IMR-90 (cell line): ENCODE measurements at regions not wholly inside any gene's neighbourhood (a gene's known extent, or its start where the extent isn't known, plus 50 kb on each side); places are given as distances from the start of the nearest gene placed in this dataset.

Source experiments
- MAFK ChIP-seq: IDR thresholded peaks from 2 replicates; pipeline ENCODE4 v1.6.1; 2012; ENCODE audit warnings: low read depth, low read length, improper control_type of control experiment
- RCOR1 ChIP-seq: IDR thresholded peaks from 2 replicates; pipeline ENCODE4 v1.6.1; 2012; ENCODE audit warnings: mild to moderate bottlenecking, low read length, improper control_type of control experiment; ENCODE audit not compliant: insufficient replicate concordance
- TF ChIP-seq, protein P1 (sequence below): fragments of 150-350 bp; IDR thresholded peaks from 2 replicates; pipeline ENCODE4 v1.6.1; 2016; ENCODE audit warnings: low read depth, mild to moderate bottlenecking, low read length, moderate library complexity, borderline replicate concordance

DNA sequence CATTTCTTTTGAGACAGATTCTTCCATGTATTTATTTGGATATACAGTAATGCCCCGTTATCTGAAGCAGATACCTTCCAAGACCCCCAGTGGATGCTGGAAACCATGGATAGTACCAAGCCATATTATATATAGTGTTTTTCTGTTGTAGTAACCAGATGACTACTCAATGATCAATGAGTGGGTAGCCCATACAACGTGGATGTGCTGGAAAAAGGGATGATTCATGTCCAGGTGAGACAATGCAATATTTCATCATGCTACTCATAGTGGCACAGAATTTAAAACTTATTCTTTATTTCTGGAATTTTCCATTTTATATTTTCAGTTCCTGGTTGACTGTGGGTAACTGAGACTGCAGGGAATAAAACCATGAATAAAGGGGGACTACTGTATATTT, 427.5 kb downstream of the METTL15 start (continued):
- TF ChIP-seq, protein P1, sequence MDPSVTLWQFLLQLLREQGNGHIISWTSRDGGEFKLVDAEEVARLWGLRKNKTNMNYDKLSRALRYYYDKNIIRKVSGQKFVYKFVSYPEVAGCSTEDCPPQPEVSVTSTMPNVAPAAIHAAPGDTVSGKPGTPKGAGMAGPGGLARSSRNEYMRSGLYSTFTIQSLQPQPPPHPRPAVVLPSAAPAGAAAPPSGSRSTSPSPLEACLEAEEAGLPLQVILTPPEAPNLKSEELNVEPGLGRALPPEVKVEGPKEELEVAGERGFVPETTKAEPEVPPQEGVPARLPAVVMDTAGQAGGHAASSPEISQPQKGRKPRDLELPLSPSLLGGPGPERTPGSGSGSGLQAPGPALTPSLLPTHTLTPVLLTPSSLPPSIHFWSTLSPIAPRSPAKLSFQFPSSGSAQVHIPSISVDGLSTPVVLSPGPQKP, result no peak
- TF ChIP-seq RCOR1, result no peak
- TF ChIP-seq MAFK, result no peak
